B cell (primary cell): ENCODE measurements at regions not wholly inside any gene's neighbourhood (a gene's known extent, or its start where the extent isn't known, plus 50 kb on each side); places are given as distances from the start of the nearest gene placed in this dataset.

Experiments
- CTCF ChIP-seq: fragments of 200-600 bp; IDR thresholded peaks from one replicate; pipeline ENCODE4 v1.8.0; 2022; ENCODE audit warnings: antibody characterized with exemption, mild to moderate bottlenecking
- EZH2 ChIP-seq: IDR thresholded peaks from 2 replicates; pipeline ENCODE4 v1.6.1; 2012; ENCODE audit warnings: borderline replicate concordance, low read depth, mild to moderate bottlenecking, moderate library complexity, low read length; ENCODE audit not compliant: insufficient read depth, poor library complexity, severe bottlenecking

- TF ChIP-seq CTCF (no peak), EZH2 (no peak)
These were observed 59.3 kb upstream of the ZNF169 start for GRCh38 chr9:94199776-94200175.
